ENCODE measurements at regions not wholly inside any gene's neighbourhood (a gene's known extent, or its start where the extent isn't known, plus 50 kb on each side); places are given as distances from the start of the nearest gene placed in this dataset.
"Not testable (repeated sequence)": the region's sequence is repeated elsewhere in the genome, so short reads cannot be mapped to it uniquely, and the experiment has no call there.

- TF ChIP-seq ZNF280C (tag by site-specific recombination; IDR thresholded peaks at IDR 0.05) (no peak), ZNF596 (tag by site-specific recombination; IDR thresholded peaks at IDR 0.05) (no peak), ZFP3 (tag by site-specific recombination; IDR thresholded peaks at IDR 0.05; ENCODE audit: low read depth) (no peak), ZNF843 (tag by site-specific recombination; IDR thresholded peaks at IDR 0.05) (no peak)
These were observed 239.3 kb downstream of the KCNK2 start (continued) for GRCh38 chr1:215321802-215322201.

- TF ChIP-seq ZNF585B (tag by site-specific recombination; IDR thresholded peaks at IDR 0.05) (peak; percentile 91), SETDB1 (IDR thresholded peaks at IDR 0.05; ENCODE audit: insufficient read length, low read length) (peak; percentile 52)
- H3K36me3 ChIP-seq (ENCODE audit: control insufficient read depth in 2 of 2, insufficient read depth in 1 of 2, low read length in 2 of 2); CTCF ChIA-PET; H3K4me3 ChIP-seq (ENCODE audit: low read depth, low read length); H3K4me1 ChIP-seq (ENCODE audit: control insufficient read depth, insufficient read depth, low read length); POLR2A ChIA-PET; H3K9me3 ChIP-seq (ENCODE audit: control insufficient read depth, insufficient read depth, low read depth, low read length); H3K27ac ChIP-seq (ENCODE audit: extremely low read depth, low read depth, low read length): not testable (repeated sequence)
These were observed 241.5 kb downstream of the KCNK2 start for GRCh38 chr1:215323992-215324391.

DNA sequence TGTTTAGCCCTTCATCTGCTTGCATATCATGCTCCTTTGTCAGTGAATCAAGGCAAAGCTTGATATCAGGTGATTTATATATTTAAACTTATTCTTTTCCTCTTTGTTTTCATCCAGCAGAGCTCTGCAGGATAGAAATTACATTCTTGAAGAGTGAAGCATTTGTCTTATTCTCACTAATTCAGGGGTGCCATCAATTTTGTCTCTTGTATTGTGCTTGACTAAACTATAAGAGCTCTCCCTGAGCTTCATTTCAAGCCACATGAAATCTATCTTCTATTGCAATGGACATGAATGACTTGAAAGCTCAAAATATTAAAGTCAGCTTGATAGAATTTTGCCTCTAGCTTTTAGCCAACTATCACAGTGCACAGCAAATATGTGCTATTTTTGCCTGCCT, 236.7 kb upstream of the KCTD3 start:
- POLR2A ChIA-PET = no interaction called here
- TF ChIP-seq, protein P1, sequence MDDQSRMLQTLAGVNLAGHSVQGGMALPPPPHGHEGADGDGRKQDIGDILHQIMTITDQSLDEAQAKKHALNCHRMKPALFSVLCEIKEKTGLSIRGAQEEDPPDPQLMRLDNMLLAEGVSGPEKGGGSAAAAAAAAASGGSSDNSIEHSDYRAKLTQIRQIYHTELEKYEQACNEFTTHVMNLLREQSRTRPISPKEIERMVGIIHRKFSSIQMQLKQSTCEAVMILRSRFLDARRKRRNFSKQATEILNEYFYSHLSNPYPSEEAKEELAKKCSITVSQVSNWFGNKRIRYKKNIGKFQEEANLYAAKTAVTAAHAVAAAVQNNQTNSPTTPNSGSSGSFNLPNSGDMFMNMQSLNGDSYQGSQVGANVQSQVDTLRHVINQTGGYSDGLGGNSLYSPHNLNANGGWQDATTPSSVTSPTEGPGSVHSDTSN (CRISPR knock-in tag; IDR thresholded peaks at IDR 0.05) = no peak
- no peak for TF ChIP-seq ZNF48 (tag by site-specific recombination; IDR thresholded peaks at IDR 0.05)
- TF ChIP-seq ZIC2 (tag by site-specific recombination; IDR thresholded peaks at IDR 0.05) = no peak
- no peak for TF ChIP-seq ZBTB8A (tag by site-specific recombination; IDR thresholded peaks at IDR 0.05)
- TF ChIP-seq ZBTB20 (tag by site-specific recombination; IDR thresholded peaks at IDR 0.05) = no peak
- TF ChIP-seq ZNF404 (tag by site-specific recombination; IDR thresholded peaks at IDR 0.05) = no peak
- no peak for TF ChIP-seq ZNF121 (tag by site-specific recombination; IDR thresholded peaks at IDR 0.05)
- no peak for TF ChIP-seq ZBTB7A (tag by site-specific recombination; IDR thresholded peaks at IDR 0.05; ENCODE audit: low read depth)
- TF ChIP-seq ZNF626 (tag by site-specific recombination; IDR thresholded peaks at IDR 0.05) = no peak
- no peak for TF ChIP-seq ZNF600 (tag by site-specific recombination; IDR thresholded peaks at IDR 0.05)
- CTCF ChIA-PET = interaction anchor here (0.8 kb wide), 1 partner anchor 670 kb away, joined by 3 read pairs; no protein-coding TSS in a partner anchor
- Histone ChIP-seq H3K4me3 (ENCODE audit: low read depth, low read length) (no peak overlapping the region), H3K4me1 (ENCODE audit: control insufficient read depth, insufficient read depth, low read length) (no peaks in the 10 kb centered on the region), H3K36me3 (ENCODE audit: control insufficient read depth in 2 of 2, insufficient read depth in 1 of 2, low read length in 2 of 2) (no peaks in the 10 kb centered on the region), H3K9me3 (ENCODE audit: control insufficient read depth, insufficient read depth, low read depth, low read length) (no peaks in the 10 kb centered on the region), H3K27ac (ENCODE audit: extremely low read depth, low read depth, low read length) (no peak overlapping the region)

DNA sequence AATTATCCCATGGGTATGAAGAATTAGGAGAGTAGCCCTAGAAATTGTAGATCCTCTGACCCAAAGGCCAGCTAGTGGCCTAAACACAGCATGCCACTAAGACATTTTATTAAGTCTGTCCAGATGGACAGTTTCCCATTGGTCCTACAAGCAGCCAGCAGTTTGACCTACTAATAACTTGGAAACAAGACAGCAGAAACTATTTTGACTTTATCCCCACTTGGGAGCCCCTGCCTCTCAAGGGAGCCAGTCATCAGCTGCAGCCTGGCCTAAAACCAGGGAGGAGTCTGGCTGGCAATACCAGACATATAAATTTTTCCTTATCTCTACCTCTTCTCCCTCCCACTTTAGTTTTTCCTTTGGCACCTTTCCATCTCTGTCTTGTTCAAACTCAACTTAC, 222.6 kb upstream of the KCTD3 start:
- H3K9me3 ChIP-seq (ENCODE audit: control insufficient read depth, insufficient read depth, low read depth, low read length) = no peaks in the 10 kb centered on the region
- no peaks in the 10 kb centered on the region for H3K36me3 ChIP-seq (ENCODE audit: control insufficient read depth in 2 of 2, insufficient read depth in 1 of 2, low read length in 2 of 2)
- H3K4me1 ChIP-seq (ENCODE audit: control insufficient read depth, insufficient read depth, low read length) = no peaks in the 10 kb centered on the region
- no peak overlapping the region for H3K27ac ChIP-seq (ENCODE audit: extremely low read depth, low read depth, low read length)
- no peak overlapping the region for H3K4me3 ChIP-seq (ENCODE audit: low read depth, low read length)
- ChIA-PET POLR2A (no interaction called here), CTCF (no interaction called here)
- TF ChIP-seq, protein P2, sequence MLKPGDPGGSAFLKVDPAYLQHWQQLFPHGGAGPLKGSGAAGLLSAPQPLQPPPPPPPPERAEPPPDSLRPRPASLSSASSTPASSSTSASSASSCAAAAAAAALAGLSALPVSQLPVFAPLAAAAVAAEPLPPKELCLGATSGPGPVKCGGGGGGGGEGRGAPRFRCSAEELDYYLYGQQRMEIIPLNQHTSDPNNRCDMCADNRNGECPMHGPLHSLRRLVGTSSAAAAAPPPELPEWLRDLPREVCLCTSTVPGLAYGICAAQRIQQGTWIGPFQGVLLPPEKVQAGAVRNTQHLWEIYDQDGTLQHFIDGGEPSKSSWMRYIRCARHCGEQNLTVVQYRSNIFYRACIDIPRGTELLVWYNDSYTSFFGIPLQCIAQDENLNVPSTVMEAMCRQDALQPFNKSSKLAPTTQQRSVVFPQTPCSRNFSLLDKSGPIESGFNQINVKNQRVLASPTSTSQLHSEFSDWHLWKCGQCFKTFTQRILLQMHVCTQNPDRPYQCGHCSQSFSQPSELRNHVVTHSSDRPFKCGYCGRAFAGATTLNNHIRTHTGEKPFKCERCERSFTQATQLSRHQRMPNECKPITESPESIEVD (tag by site-specific recombination; IDR thresholded peaks at IDR 0.05) = no peak
- TF ChIP-seq ZNF184 (tag by site-specific recombination; IDR thresholded peaks at IDR 0.05) = no peak
- TF ChIP-seq KLF16 (tag by site-specific recombination; IDR thresholded peaks at IDR 0.05) = no peak
- TF ChIP-seq ZBTB48 (tag by site-specific recombination; IDR thresholded peaks at IDR 0.05) = no peak
- TF ChIP-seq ZNF214 (tag by site-specific recombination; IDR thresholded peaks at IDR 0.05; ENCODE audit: borderline replicate concordance) = no peak
- TF ChIP-seq, protein P3, sequence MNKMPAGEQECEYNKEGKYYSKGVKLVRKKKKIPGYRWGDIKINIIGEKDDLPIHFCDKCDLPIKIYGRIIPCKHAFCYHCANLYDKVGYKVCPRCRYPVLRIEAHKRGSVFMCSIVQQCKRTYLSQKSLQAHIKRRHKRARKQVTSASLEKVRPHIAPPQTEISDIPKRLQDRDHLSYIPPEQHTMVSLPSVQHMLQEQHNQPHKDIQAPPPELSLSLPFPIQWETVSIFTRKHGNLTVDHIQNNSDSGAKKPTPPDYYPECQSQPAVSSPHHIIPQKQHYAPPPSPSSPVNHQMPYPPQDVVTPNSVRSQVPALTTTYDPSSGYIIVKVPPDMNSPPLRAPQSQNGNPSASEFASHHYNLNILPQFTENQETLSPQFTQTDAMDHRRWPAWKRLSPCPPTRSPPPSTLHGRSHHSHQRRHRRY (tag by site-specific recombination; IDR thresholded peaks at IDR 0.05) = no peak
- TF ChIP-seq, protein P4, sequence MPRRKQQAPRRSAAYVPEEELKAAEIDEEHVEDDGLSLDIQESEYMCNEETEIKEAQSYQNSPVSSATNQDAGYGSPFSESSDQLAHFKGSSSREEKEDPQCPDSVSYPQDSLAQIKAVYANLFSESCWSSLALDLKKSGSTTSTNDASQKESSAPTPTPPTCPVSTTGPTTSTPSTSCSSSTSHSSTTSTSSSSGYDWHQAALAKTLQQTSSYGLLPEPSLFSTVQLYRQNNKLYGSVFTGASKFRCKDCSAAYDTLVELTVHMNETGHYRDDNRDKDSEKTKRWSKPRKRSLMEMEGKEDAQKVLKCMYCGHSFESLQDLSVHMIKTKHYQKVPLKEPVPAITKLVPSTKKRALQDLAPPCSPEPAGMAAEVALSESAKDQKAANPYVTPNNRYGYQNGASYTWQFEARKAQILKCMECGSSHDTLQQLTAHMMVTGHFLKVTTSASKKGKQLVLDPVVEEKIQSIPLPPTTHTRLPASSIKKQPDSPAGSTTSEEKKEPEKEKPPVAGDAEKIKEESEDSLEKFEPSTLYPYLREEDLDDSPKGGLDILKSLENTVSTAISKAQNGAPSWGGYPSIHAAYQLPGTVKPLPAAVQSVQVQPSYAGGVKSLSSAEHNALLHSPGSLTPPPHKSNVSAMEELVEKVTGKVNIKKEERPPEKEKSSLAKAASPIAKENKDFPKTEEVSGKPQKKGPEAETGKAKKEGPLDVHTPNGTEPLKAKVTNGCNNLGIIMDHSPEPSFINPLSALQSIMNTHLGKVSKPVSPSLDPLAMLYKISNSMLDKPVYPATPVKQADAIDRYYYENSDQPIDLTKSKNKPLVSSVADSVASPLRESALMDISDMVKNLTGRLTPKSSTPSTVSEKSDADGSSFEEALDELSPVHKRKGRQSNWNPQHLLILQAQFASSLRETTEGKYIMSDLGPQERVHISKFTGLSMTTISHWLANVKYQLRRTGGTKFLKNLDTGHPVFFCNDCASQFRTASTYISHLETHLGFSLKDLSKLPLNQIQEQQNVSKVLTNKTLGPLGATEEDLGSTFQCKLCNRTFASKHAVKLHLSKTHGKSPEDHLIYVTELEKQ (tag by site-specific recombination; IDR thresholded peaks at IDR 0.05; ENCODE audit: borderline replicate concordance) = no peak

All from HEK293 (cell line).